ENCODE measurements at regions not wholly inside any gene's neighbourhood (a gene's known extent, or its start where the extent isn't known, plus 50 kb on each side); places are given as distances from the start of the nearest gene placed in this dataset.
A peak's percentile ranks its signal among the peaks of the same experiment; 100 is the strongest.

DNA sequence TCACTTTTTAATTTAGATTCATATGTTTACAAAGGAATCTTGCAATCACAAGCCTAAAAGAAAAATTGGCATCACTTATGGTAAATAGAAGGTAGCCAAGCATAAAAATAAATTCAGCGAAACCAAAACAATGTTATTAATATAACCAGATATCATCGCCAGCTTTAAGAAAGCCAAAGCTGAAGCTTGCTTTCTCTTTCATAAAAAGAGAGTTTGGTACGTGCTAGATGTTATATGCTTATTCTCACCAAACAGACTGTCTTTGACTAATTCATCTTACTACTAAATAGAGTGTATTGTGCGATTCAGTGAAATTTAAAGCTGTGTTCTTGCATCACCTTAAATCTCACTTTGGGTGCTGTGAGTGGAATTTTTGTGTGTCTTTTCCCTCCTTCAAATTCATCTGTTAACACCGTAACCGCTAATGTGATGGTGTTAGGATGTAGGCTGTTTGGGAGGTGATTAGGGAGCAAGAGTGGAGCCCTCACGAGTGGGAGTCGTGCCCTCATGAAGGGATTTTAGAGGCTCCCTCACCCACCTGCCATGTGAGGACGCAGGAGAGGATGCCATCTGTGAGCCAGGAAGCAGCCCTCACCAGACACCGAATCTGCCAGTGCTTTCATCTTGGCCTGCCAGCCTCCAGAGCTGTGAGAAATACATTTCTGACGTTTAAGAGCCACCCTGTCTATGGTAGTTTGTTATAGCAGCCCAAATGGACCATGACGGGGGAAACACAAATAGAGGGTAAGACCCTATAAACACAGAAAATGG is 134.1 kb upstream of the TMEM45B start:
- Histone ChIP-seq H3K27ac (ENCODE audit: low read depth, low read length) (no peak overlapping the region), H3K27me3 (ENCODE audit: insufficient read depth, low read length, poor library complexity, severe bottlenecking) (no peaks in the 10 kb centered on the region), H3K4me1 (ENCODE audit: insufficient read depth, low read length) (no peaks in the 10 kb centered on the region), H3K9me3 (ENCODE audit: low read length) (no peaks in the 10 kb centered on the region), H3K36me3 (ENCODE audit: insufficient read depth, low read length) (no peaks in the 10 kb centered on the region), H3K4me3 (ENCODE audit: low read length) (no peak overlapping the region)
- Mint-ChIP-seq H3K27me3 (peaks cover 1 to 7% of the 10 kb centered on the region in 2 donors), H3K4me3 (no peak overlapping the region), H3K36me3 (no peaks in the 10 kb centered on the region), H3K4me1 (no peaks in the 10 kb centered on the region), H3K27ac (no peak overlapping the region), H3K9me3 (peaks cover 0 to 2% (median 0%) of the 10 kb centered on the region in 5 donors)
- no peak for DNase-seq
- POLR2A ChIA-PET = no interaction called here
- CTCF ChIA-PET = no interaction called here

DNA sequence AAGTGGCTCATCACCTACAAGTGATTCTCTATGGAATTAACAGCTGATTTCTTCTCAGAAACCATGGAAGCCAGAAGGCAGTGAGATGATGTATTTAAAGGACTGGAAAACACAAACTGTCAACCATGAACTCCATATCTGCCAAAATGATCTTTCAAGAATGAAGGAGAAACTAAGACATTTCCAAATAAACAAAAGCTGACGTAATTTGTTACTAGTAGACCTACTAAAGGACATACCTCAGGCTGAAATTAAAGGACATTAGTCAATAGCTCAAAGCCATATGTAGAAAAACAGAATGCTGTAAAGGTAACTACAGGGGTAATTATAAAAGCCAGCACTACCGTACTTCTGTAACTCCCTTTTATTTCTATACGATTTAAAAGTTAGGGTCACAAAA is 129.4 kb upstream of the TMEM45B start:
- H3K4me1 Mint-ChIP-seq = no peaks in the 10 kb centered on the region
- Histone ChIP-seq H3K4me1 (ENCODE audit: insufficient read depth, low read length) (no peaks in the 10 kb centered on the region), H3K27me3 (ENCODE audit: insufficient read depth, low read length, poor library complexity, severe bottlenecking) (no peaks in the 10 kb centered on the region), H3K36me3 (ENCODE audit: insufficient read depth, low read length) (no peaks in the 10 kb centered on the region), H3K9me3 (ENCODE audit: low read length) (no peaks in the 10 kb centered on the region), H3K4me3 (ENCODE audit: low read length) (no peak overlapping the region), H3K27ac (ENCODE audit: low read depth, low read length) (no peak overlapping the region)
- DNase-seq = no peak
- no peak overlapping the region for H3K27ac Mint-ChIP-seq
- POLR2A ChIA-PET = no interaction called here
- H3K4me3 Mint-ChIP-seq = no peak overlapping the region
- CTCF ChIA-PET = no interaction called here
- H3K9me3 Mint-ChIP-seq = no peaks in the 10 kb centered on the region
- H3K27me3 Mint-ChIP-seq = peaks cover 1 to 3% of the 10 kb centered on the region in 2 donors
- no peaks in the 10 kb centered on the region for H3K36me3 Mint-ChIP-seq

DNA sequence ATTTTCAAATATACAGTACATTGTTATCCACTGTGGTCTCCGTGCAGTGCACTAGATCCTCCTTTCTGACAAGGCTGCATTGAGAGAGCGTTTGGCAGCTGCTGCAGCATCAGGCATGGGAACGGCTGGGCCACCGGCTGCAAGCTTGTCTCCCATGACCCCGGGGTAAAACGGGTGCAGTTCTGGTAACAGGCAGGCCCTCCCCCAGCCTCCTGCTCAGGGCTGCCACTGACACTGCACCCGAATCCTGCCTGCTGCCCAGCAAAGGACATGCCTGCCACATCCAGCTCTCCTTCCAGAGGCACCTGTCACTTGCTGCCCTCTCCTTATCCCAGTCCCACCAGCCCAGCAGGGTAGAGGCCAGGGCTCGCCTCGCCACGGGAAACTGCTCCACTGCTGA is 124.5 kb upstream of the TMEM45B start:
- Mint-ChIP-seq H3K36me3 (no peaks in the 10 kb centered on the region), H3K4me3 (no peak overlapping the region), H3K9me3 (no peaks in the 10 kb centered on the region), H3K27ac (no peak overlapping the region), H3K27me3 (peaks cover 6 to 16% of the 10 kb centered on the region in 2 donors), H3K4me1 (peaks cover 0 to 10% (median 4%) of the 10 kb centered on the region in 3 donors)
- ChIA-PET CTCF (no interaction called here), POLR2A (no interaction called here)
- Histone ChIP-seq H3K4me1 (ENCODE audit: insufficient read depth, low read length) (peaks cover 8% of the 10 kb centered on the region), H3K36me3 (ENCODE audit: insufficient read depth, low read length) (no peaks in the 10 kb centered on the region), H3K27me3 (ENCODE audit: insufficient read depth, low read length, poor library complexity, severe bottlenecking) (no peaks in the 10 kb centered on the region), H3K4me3 (ENCODE audit: low read length) (no peak overlapping the region), H3K9me3 (ENCODE audit: low read length) (no peaks in the 10 kb centered on the region), H3K27ac (ENCODE audit: low read depth, low read length) (no peak overlapping the region)
- no peak for DNase-seq

DNA sequence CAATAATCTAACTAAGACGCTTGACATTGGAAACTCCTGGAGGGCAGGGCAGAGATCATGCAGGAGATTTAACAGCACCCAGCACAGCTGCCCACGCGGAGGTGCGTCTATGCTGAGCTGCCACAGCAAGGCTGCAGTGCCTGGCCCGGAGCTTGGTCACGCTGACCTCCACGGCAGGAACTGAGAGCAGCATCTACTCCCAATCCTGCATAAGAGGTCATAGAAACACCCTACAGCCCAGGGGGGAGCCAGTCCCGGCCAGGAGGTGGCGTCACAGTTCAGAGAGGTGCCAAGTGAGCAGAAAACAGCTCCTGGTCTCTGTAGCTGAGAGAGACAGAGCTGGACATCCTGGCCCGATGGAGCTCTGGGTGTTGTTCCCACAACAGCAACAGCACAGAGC is 121.1 kb upstream of the TMEM45B start:
- H3K4me1 Mint-ChIP-seq = peaks cover 0 to 10% (median 4%) of the 10 kb centered on the region in 3 donors
- CTCF ChIA-PET = interaction anchor here (1.5 kb wide), 1 partner anchor 24 kb away, joined by 4 read pairs; no protein-coding TSS in a partner anchor
- H3K9me3 ChIP-seq (ENCODE audit: low read length) = no peaks in the 10 kb centered on the region
- no peak overlapping the region for H3K4me3 ChIP-seq (ENCODE audit: low read length)
- H3K27ac Mint-ChIP-seq = no peak overlapping the region
- H3K27me3 Mint-ChIP-seq = peaks cover 11 to 21% of the 10 kb centered on the region in 2 donors
- no peaks in the 10 kb centered on the region for H3K27me3 ChIP-seq (ENCODE audit: insufficient read depth, low read length, poor library complexity, severe bottlenecking)
- no peak overlapping the region for H3K27ac ChIP-seq (ENCODE audit: low read depth, low read length)
- no peaks in the 10 kb centered on the region for H3K36me3 Mint-ChIP-seq
- no peaks in the 10 kb centered on the region for H3K9me3 Mint-ChIP-seq
- H3K36me3 ChIP-seq (ENCODE audit: insufficient read depth, low read length) = no peaks in the 10 kb centered on the region
- H3K4me3 Mint-ChIP-seq = peak overlapping the region in 4 of 7 donors; percentile 19 to 56 (median 33)
- DNase-seq = no peak
- H3K4me1 ChIP-seq (ENCODE audit: insufficient read depth, low read length) = peaks cover 8% of the 10 kb centered on the region
- POLR2A ChIA-PET = no interaction called here

DNA sequence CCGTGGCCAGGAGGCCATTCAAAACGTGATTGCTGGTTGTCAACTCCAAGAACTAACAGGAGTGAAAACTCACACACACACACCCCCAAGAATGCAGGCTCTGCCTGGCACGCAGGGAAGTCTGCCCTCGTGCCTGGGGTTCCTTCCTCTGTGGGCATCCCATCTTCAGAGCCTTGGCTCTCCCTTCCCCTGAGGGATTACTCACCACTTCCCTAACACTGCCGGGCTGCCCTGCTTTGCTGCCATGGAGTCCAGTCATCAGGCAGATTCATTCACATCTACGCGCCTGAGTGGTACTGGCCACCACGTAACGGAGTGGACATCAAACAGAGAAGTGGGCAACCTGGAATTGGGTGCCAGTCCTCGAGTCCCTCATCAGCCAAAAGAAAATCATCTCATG is 120.7 kb upstream of the TMEM45B start:
- Histone ChIP-seq H3K9me3 (ENCODE audit: low read length) (no peaks in the 10 kb centered on the region), H3K4me3 (ENCODE audit: low read length) (no peak overlapping the region), H3K4me1 (ENCODE audit: insufficient read depth, low read length) (peaks cover 8% of the 10 kb centered on the region), H3K36me3 (ENCODE audit: insufficient read depth, low read length) (no peaks in the 10 kb centered on the region), H3K27ac (ENCODE audit: low read depth, low read length) (no peak overlapping the region), H3K27me3 (ENCODE audit: insufficient read depth, low read length, poor library complexity, severe bottlenecking) (no peaks in the 10 kb centered on the region)
- H3K27ac Mint-ChIP-seq = no peak overlapping the region
- no peak for DNase-seq
- ChIA-PET POLR2A (no interaction called here), CTCF (interaction anchor here (1.5 kb wide), 1 partner anchor 24 kb away, joined by 4 read pairs; no protein-coding TSS in a partner anchor)
- peaks cover 0 to 10% (median 4%) of the 10 kb centered on the region in 3 donors for H3K4me1 Mint-ChIP-seq
- peak overlapping the region; percentile 19 to 87 (median 60) for H3K4me3 Mint-ChIP-seq
- peaks cover 12 to 24% of the 10 kb centered on the region in 2 donors for H3K27me3 Mint-ChIP-seq
- H3K36me3 Mint-ChIP-seq = no peaks in the 10 kb centered on the region
- H3K9me3 Mint-ChIP-seq = no peaks in the 10 kb centered on the region

DNA sequence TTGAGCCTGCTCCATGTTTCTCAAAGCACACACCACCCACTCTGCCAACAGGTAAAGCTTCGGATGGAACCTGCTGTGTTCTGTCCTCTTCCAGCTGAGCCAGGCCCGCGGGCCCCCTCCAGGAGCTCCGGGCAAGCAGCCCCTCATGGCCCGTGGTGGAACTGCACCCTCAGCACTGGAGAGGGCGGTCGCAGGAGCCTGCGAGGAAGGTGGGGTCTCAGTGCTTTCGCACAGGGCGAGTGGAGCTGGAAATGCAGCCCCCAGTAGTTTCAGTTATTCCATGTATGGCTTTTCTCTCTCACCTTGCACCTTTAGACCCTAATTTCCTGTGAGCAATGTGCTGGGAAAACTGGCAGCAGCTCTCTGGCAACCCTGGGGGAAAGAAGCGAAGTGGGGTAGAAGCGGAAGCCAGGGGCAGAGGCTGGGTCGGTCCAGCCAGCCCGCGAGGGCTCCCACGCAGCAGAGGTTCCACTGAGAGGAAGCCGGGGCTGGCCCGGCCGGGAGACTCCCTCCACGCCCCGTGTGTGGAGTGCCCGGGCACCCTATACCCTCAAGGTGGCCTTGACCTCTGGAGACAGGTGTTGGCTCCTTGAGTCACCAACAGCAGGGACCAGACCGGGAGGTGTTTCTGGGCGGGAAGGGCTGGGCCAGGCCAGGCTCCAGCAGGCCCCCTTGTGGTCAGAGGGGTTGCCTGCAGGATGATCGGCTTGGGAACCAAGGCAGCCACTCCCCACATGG is 119.9 kb upstream of the TMEM45B start:
- Mint-ChIP-seq H3K36me3 (no peaks in the 10 kb centered on the region), H3K27ac (peak overlapping the region in 1 of 8 donors; percentile 42), H3K27me3 (peaks cover 12 to 29% of the 10 kb centered on the region in 2 donors), H3K9me3 (no peaks in the 10 kb centered on the region), H3K4me1 (peaks cover 0 to 10% (median 4%) of the 10 kb centered on the region in 3 donors), H3K4me3 (peak overlapping the region; percentile 60 to 87 (median 81))
- H3K27ac ChIP-seq (ENCODE audit: low read depth, low read length) = no peak overlapping the region
- ChIA-PET CTCF (interaction anchor here (1.5 kb wide), 1 partner anchor 23 kb away, joined by 4 read pairs; no protein-coding TSS in a partner anchor), POLR2A (no interaction called here)
- H3K36me3 ChIP-seq (ENCODE audit: insufficient read depth, low read length) = no peaks in the 10 kb centered on the region
- H3K9me3 ChIP-seq (ENCODE audit: low read length) = no peaks in the 10 kb centered on the region
- no peaks in the 10 kb centered on the region for H3K27me3 ChIP-seq (ENCODE audit: insufficient read depth, low read length, poor library complexity, severe bottlenecking)
- H3K4me3 ChIP-seq (ENCODE audit: low read length) = peak overlapping the region; percentile 67
- peaks cover 8% of the 10 kb centered on the region for H3K4me1 ChIP-seq (ENCODE audit: insufficient read depth, low read length)
- peak; percentile 23 to 74 (median 46) for DNase-seq

DNA sequence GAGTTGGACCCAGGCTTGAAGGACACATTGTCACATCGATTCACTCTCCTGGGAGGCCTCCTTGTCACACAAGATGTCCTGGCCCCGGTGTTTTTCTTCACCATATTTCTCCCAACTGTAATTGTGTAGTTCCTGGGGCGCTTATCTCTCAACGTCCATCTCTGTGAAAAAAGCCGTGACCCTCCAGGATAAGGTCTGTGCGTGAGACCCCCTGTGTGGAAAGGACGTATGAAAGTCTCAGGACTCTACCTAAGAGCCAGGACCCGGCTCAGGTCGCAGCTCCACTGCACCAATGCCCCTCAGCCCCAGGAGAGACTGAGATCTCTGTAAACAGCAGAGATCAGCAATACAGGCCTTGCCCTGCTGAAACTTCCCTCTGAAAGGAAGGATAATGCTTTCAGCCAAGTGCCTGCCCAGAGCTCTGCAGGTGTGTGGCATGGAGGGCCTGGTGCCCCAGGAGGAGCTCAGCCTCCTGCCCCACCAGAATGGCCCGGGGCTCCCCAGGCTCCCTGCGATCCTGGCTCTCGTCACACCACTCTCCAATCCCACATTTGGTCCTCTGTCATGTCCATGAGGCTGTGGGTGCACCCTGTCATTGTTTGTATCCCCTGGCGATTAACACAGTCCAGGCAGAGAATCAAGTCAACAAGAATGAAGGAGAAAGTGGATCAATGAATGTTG is 119.2 kb upstream of the TMEM45B start:
- no peak for DNase-seq
- Mint-ChIP-seq H3K4me1 (peaks cover 0 to 10% (median 4%) of the 10 kb centered on the region in 3 donors), H3K4me3 (peak overlapping the region in 5 of 7 donors; percentile 39 to 87 (median 70)), H3K9me3 (no peaks in the 10 kb centered on the region), H3K36me3 (no peaks in the 10 kb centered on the region), H3K27ac (no peak overlapping the region), H3K27me3 (peaks cover 12 to 31% of the 10 kb centered on the region in 2 donors)
- POLR2A ChIA-PET = no interaction called here
- Histone ChIP-seq H3K9me3 (ENCODE audit: low read length) (no peaks in the 10 kb centered on the region), H3K27me3 (ENCODE audit: insufficient read depth, low read length, poor library complexity, severe bottlenecking) (no peaks in the 10 kb centered on the region), H3K36me3 (ENCODE audit: insufficient read depth, low read length) (no peaks in the 10 kb centered on the region), H3K4me1 (ENCODE audit: insufficient read depth, low read length) (peaks cover 8% of the 10 kb centered on the region), H3K4me3 (ENCODE audit: low read length) (no peak overlapping the region), H3K27ac (ENCODE audit: low read depth, low read length) (no peak overlapping the region)
- CTCF ChIA-PET = interaction anchor here (1.1 to 1.5 kb wide), 2 partner anchors 22 to 32 kb away, joined by 3 to 4 read pairs; no protein-coding TSS in a partner anchor

DNA sequence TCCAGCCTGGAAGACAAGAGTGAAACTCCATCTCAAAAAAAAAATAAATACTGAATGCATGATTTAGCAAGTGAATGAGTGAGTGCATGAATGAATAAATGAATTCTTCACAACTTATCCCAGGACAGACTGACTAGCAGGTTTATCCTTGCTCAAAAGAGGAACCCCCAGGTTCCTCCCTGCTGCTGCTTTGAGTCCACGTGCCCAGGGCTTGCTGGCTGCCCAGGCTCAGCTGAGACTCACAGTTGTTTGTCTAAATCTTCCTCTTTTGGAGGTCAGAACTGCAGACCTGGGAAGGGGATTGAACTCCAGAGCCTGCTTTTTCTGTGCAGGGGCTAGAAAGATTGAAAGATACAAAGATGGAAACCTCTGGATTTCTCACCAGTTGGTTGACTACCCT is 117.4 kb upstream of the TMEM45B start:
- H3K9me3 Mint-ChIP-seq = no peaks in the 10 kb centered on the region
- DNase-seq = no peak
- POLR2A ChIA-PET = no interaction called here
- CTCF ChIA-PET = no interaction called here
- H3K27ac Mint-ChIP-seq = no peak overlapping the region
- Histone ChIP-seq H3K9me3 (ENCODE audit: low read length) (no peaks in the 10 kb centered on the region), H3K4me1 (ENCODE audit: insufficient read depth, low read length) (peaks cover 8% of the 10 kb centered on the region), H3K4me3 (ENCODE audit: low read length) (no peak overlapping the region), H3K27me3 (ENCODE audit: insufficient read depth, low read length, poor library complexity, severe bottlenecking) (no peaks in the 10 kb centered on the region), H3K27ac (ENCODE audit: low read depth, low read length) (no peak overlapping the region), H3K36me3 (ENCODE audit: insufficient read depth, low read length) (no peaks in the 10 kb centered on the region)
- H3K36me3 Mint-ChIP-seq = no peaks in the 10 kb centered on the region
- peaks cover 0 to 10% (median 4%) of the 10 kb centered on the region in 3 donors for H3K4me1 Mint-ChIP-seq
- H3K27me3 Mint-ChIP-seq = peaks cover 9 to 19% of the 10 kb centered on the region in 2 donors
- H3K4me3 Mint-ChIP-seq = no peak overlapping the region

All from CD8-positive, alpha-beta memory T cell (primary cell).